HT-29 (cell line): ENCODE measurements at regions not wholly inside any gene's neighbourhood (a gene's known extent, or its start where the extent isn't known, plus 50 kb on each side); places are given as distances from the start of the nearest gene placed in this dataset.
A peak's percentile ranks its signal among the peaks of the same experiment; 100 is the strongest.

Experiments
- DNase-seq: peaks from one replicate; pipeline ENCODE4 v3.0.0-alpha.2; 2015; ENCODE audit warnings: low spot score

GRCh38 chr13:79831556-79831955, 350.6 kb downstream of the NDFIP2 start:
- no peak for DNase-seq

GRCh38 chr13:79830945-79831344, 350.0 kb downstream of the NDFIP2 start:
- no peak for DNase-seq

DNA sequence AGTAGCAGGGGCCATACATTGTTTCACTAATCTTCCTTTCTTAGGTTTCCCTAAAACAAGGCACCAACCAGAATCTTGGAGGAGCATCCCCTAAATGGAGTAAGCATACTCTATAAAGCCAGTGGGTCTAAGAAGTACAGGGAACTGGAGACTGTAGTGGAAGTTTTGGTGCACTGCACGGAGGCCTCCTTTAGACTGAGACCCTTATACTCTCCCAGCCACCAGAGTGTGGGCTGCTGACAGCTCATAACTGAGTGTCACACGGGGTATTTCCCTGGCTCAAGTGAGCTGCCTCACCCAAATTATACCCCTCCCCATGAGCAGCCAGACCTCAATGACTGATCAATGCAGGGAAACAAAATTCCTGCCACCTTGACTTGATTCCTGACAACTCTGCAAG, 349.5 kb downstream of the NDFIP2 start:
- DNase-seq, result no peak

DNA sequence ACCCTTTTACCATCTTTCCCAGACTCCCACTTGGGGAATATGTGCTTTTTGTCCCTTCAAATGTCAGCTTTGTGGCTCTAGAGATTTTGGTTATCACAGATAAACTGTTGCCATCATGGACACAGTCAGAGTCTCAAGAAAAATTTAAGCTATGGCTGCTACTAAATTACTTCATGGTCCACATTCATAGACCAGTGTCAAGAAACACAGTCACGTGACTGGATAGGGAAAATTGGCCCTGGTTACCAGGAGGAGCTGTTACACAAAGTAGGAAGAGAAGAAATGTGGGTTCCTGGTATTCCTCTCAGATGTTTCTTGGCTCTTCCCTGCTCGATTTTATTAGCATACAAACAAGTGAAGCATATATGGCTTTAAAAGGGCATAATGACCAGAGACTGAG, 348.9 kb downstream of the NDFIP2 start:
- no peak for DNase-seq

GRCh38 chr13:79825959-79826358, 345.0 kb downstream of the NDFIP2 start:
- no peak for DNase-seq

DNA sequence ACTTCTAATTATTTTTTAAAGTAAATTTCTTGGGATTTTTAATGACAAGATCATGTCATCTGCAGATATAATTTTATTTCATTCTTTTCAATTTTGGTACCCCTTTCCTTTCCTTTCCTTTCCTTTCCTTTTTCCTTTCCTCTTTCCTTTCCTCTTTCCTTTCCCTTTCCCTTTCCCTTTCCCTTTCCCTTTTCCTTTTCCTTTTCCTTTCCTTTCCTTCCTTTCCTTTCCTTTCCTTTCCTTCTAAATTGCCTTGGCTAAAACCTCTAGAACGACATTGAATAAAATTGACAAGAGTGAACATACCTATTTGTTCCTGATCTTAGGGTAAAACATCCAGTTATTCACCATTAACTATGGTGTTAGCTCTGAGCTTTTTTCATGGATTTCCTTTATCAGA, 334.1 kb downstream of the NDFIP2 start:
- DNase-seq, result no peak

- DNase-seq, result no peak
These were observed 331.3 kb downstream of the NDFIP2 start for GRCh38 chr13:79812070-79812850.

- no peak for DNase-seq
These were observed 330.2 kb downstream of the NDFIP2 start for GRCh38 chr13:79811170-79811569.

DNA sequence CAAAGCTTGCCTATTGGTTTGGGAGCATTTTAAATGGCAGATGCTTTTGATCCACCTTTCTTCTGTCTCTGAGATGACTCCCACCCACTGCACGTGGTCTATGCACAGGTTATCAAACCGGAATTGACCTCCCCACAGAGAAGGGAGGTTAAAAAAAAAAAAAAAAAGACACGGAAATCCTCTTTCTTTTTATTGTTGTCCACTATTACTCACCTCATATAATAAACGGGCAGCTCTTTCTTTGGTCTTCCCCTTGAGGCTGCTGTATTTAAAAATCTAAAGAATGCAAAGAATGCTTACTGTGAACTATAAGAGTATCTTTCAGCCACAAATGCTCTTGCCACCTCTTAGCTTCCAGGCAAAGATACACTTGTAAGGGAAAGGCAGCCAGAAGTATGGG, 329.7 kb downstream of the NDFIP2 start:
- peak; percentile 7 for DNase-seq

- DNase-seq, result no peak
These were observed 329.1 kb downstream of the NDFIP2 start for GRCh38 chr13:79810018-79810417.

DNA sequence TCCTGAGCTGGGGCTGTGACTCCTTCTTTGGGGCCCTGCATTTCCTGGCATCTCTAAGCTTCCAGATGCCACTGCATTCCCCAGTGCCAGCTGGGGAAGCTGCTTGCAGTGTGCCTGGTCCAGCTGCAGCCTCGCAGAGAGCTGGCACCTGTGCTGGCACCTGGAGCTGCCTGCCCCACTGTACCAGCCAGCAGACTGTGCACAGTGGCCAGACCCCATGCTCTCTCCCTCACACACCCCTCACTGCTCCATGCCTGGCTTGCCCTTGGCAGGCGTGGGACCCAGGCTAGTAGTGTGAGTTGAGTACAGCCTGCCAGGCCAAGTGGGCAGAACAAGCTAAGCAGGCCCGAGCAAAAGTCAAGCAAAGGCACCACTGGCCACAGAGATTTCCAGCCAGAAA, 327.5 kb downstream of the NDFIP2 start:
- DNase-seq, result no peak

DNA sequence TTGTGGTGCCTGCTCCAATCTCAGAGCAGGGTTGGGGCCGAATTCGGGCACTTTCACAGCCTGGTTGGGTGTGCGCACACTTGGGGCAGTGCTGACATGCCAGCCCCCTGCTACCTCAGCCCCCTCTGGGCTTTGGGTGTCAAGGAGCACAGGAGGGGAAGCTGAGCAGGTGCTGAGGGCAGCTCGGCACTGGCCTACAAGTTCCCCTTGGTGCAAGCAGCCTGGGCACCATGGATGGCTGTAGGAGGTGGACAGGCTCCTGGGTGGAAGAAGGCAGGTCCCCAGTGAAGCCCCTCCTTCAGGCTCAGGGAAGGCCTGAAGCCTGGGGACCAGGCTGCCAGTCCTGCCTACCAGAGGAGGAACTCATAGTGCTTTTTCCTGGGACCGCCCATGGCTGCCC, 326.6 kb downstream of the NDFIP2 start:
- no peak for DNase-seq

DNA sequence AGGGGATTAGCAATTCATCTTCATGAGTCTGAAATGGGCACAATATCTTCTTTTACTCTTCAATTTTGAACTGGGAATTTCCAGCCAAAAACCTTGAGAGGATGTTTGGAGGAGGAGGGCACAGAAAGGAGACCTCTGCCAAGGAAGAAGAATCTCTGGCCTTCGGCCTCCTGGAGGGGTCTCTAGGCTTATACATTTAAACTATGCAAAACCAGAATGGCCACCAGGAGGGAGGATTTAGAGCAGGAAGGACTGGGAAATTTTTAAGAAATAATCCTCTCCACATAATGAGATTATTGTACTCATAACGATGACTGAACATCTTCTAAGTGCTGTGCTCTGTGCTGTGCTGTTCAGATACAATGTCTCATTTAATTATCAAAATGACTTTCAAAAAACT, 325.9 kb downstream of the NDFIP2 start:
- no peak for DNase-seq

DNA sequence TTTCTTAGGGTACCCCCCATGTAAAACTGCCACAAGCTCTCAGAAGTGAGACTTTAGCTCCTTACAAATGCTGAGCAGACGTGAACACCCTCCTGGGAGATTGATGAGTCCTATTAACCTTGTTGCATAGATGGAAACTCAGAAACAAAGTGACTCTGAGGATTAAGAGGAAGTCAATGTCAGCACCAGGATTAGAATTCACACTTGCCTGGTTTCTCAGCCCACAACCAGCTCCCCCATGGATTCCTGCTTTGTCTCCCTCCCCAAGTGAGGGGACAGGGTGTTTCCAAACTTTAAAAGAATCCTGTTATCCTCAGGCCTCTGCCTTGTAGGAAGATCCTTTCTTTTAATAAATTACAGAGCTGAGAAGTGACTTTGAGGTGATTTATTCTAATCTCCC, 324.4 kb downstream of the NDFIP2 start:
- DNase-seq, result no peak

- no peak for DNase-seq
These were observed 323.0 kb downstream of the NDFIP2 start for GRCh38 chr13:79803989-79804388.

- no peak for DNase-seq
These were observed 322.3 kb downstream of the NDFIP2 start for GRCh38 chr13:79803296-79803695.

GRCh38 chr13:79802389-79803085, 321.6 kb downstream of the NDFIP2 start:
- DNase-seq, result no peak

- DNase-seq, result no peak
These were observed 318.3 kb downstream of the NDFIP2 start for GRCh38 chr13:79799059-79799867.

DNA sequence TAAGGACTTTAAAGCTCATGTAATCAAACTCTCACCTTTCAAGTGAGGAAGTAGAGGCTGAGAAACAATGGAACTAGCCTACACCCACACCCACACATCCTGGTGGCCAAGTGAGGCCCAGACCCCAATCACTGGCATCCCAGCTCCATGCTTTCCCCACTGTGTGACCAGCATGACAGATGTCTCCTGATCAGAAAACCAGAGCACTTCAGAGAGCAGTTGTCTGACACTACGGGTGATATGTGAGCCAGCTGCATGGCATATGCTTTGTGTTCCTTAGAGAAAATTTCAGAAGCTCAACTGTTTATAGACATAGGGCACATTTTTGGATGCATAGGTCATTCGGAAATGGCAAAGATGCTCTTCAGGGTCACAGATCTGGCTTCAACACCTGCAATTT, 315.2 kb downstream of the NDFIP2 start:
- no peak for DNase-seq

- DNase-seq, result no peak
These were observed 314.0 kb downstream of the NDFIP2 start for GRCh38 chr13:79794931-79795330.

- DNase-seq, result no peak
These were observed 311.8 kb downstream of the NDFIP2 start for GRCh38 chr13:79792716-79793115.

- DNase-seq, result no peak
These were observed 310.6 kb downstream of the NDFIP2 start for GRCh38 chr13:79791471-79792042.
